ENCODE measurements at regions not wholly inside any gene's neighbourhood (a gene's known extent, or its start where the extent isn't known, plus 50 kb on each side); places are given as distances from the start of the nearest gene placed in this dataset.
"Not testable (repeated sequence)": the region's sequence is repeated elsewhere in the genome, so short reads cannot be mapped to it uniquely, and the experiment has no call there.

DNA sequence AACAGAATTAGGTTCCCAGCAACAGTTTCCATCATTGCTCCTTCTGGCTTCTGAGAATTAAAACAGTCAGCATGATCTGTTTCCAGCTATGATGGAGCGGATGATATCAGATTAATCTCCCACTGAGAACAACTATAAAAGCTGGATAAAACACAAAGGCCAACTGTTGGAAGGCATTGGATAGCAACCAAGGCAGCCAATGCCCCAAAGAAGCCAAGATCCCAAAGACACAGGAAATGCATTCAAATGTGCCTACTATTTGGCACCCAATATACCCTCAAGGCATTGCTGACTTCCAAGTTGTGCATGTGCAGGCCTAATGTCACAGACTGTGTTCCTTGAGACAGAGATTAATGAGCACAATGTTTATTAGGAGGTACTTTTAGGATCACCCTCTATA lies 259.3 kb downstream of the ARHGAP12 start:
- Histone ChIP-seq H3K27ac (ENCODE audit: low read depth, low read length) (no peak overlapping the region), H3K9ac (ENCODE audit: low read length in 5 of 5) (no peak overlapping the region), H3K9me3 (ENCODE audit: control insufficient read depth in 5 of 5, low read length in 5 of 5) (peaks cover 4 to 17% (median 10%) of the 10 kb centered on the region in 5 donors), H3K27me3 (ENCODE audit: control insufficient read depth in 5 of 5, insufficient read depth in 4 of 5, low read length in 5 of 5) (no peaks in the 10 kb centered on the region), H3K36me3 (ENCODE audit: control insufficient read depth in 5 of 5, insufficient read depth in 5 of 5, low read length in 5 of 5) (no peaks in the 10 kb centered on the region), H3K4me3 (ENCODE audit: low read depth in 1 of 5, low read length in 5 of 5) (no peak overlapping the region), H3K4me1 (ENCODE audit: control insufficient read depth in 5 of 5, insufficient read depth in 5 of 5, low read length in 5 of 5) (peaks cover 0 to 5% (median 0%) of the 10 kb centered on the region in 5 donors)

GRCh38 chr10:31668326-31668725 lies 260.3 kb downstream of the ARHGAP12 start:
- Histone ChIP-seq H3K27ac (ENCODE audit: low read depth, low read length) (no peak overlapping the region), H3K27me3 (ENCODE audit: control insufficient read depth in 5 of 5, insufficient read depth in 4 of 5, low read length in 5 of 5) (no peaks in the 10 kb centered on the region)

DNA sequence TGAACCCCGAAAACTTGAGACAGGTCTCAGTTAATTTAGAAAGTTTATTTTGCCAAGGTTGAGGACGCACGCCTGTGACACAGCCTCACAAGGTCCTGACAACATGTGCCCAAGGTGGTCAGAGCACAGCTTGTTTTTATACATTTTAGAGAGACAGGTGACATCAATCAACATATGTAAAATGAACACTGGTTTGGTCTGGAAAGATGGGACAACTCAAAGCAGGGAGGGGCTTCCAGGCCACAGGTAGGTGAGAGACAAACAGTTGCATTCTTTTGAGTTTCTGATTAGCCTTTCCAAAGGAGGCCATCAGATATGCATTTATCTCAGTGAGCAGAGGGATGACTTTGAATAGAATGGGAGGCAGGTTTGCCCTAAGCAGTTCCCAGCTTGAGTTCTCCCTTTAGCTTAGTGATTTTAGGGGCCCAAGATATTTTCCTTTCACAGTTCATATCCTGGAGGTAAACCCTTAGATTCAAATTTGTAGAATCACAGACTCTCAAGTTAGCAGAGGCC lies 262.8 kb downstream of the ARHGAP12 start:
- not testable (repeated sequence) for H3K36me3 ChIP-seq (ENCODE audit: control insufficient read depth in 5 of 5, insufficient read depth in 5 of 5, low read length in 5 of 5); H3K4me1 ChIP-seq (ENCODE audit: control insufficient read depth in 5 of 5, insufficient read depth in 5 of 5, low read length in 5 of 5); H3K27ac ChIP-seq (ENCODE audit: low read depth, low read length)

More at GRCh38 chr10:31668326-31668725, 260.3 kb downstream of the ARHGAP12 start:
- no peak overlapping the region for H3K9ac ChIP-seq (ENCODE audit: low read length in 5 of 5)
- peaks cover 0 to 5% (median 0%) of the 10 kb centered on the region in 5 donors for H3K4me1 ChIP-seq (ENCODE audit: control insufficient read depth in 5 of 5, insufficient read depth in 5 of 5, low read length in 5 of 5)
- no peak overlapping the region for H3K4me3 ChIP-seq (ENCODE audit: low read depth in 1 of 5, low read length in 5 of 5)
- H3K9me3 ChIP-seq (ENCODE audit: control insufficient read depth in 5 of 5, low read length in 5 of 5), result peaks cover 4 to 16% (median 10%) of the 10 kb centered on the region in 5 donors
- no peaks in the 10 kb centered on the region for H3K36me3 ChIP-seq (ENCODE audit: control insufficient read depth in 5 of 5, insufficient read depth in 5 of 5, low read length in 5 of 5)

GRCh38 chr10:31664803-31665202 lies 263.8 kb downstream of the ARHGAP12 start:
- no peak overlapping the region for H3K4me3 ChIP-seq (ENCODE audit: low read depth in 1 of 5, low read length in 5 of 5)
- H3K4me1 ChIP-seq (ENCODE audit: control insufficient read depth in 5 of 5, insufficient read depth in 5 of 5, low read length in 5 of 5), result peaks cover 0 to 5% (median 0%) of the 10 kb centered on the region in 5 donors
- no peaks in the 10 kb centered on the region for H3K27me3 ChIP-seq (ENCODE audit: control insufficient read depth in 5 of 5, insufficient read depth in 4 of 5, low read length in 5 of 5)
- no peak overlapping the region for H3K9ac ChIP-seq (ENCODE audit: low read length in 5 of 5)
- no peaks in the 10 kb centered on the region for H3K9me3 ChIP-seq (ENCODE audit: control insufficient read depth in 5 of 5, low read length in 5 of 5)
- no peaks in the 10 kb centered on the region for H3K36me3 ChIP-seq (ENCODE audit: control insufficient read depth in 5 of 5, insufficient read depth in 5 of 5, low read length in 5 of 5)
- no peak overlapping the region for H3K27ac ChIP-seq (ENCODE audit: low read depth, low read length)

More for the DNA sequence above, 262.8 kb downstream of the ARHGAP12 start:
- not testable (repeated sequence) for H3K9me3 ChIP-seq (ENCODE audit: control insufficient read depth in 5 of 5, low read length in 5 of 5); H3K27me3 ChIP-seq (ENCODE audit: control insufficient read depth in 5 of 5, insufficient read depth in 4 of 5, low read length in 5 of 5); H3K4me3 ChIP-seq (ENCODE audit: low read depth in 1 of 5, low read length in 5 of 5); H3K9ac ChIP-seq (ENCODE audit: low read length in 5 of 5)

DNA sequence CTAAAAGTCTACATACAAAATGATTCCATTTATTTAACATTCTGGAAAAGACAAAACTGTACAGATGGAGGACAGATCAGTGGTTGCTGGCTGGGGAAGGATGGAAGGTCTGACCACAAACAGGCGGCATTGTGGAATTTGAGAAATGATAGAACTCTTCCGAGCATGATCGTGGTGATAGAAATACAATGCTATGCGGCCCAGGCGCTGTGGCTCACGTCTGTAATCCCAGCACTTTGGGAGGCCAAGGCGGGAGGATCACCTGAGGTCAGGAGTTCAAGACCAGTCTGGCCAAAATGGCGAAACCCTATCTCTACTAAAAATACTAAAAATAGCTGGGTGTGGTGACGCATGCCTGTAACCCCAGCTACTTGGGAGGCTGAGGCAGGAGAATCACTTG lies 264.6 kb downstream of the ARHGAP12 start:
- not testable (repeated sequence) for H3K9me3 ChIP-seq (ENCODE audit: control insufficient read depth in 5 of 5, low read length in 5 of 5); H3K4me3 ChIP-seq (ENCODE audit: low read depth in 1 of 5, low read length in 5 of 5); H3K27me3 ChIP-seq (ENCODE audit: control insufficient read depth in 5 of 5, insufficient read depth in 4 of 5, low read length in 5 of 5); H3K27ac ChIP-seq (ENCODE audit: low read depth, low read length); H3K9ac ChIP-seq (ENCODE audit: low read length in 5 of 5); H3K4me1 ChIP-seq (ENCODE audit: control insufficient read depth in 5 of 5, insufficient read depth in 5 of 5, low read length in 5 of 5); H3K36me3 ChIP-seq (ENCODE audit: control insufficient read depth in 5 of 5, insufficient read depth in 5 of 5, low read length in 5 of 5)

DNA sequence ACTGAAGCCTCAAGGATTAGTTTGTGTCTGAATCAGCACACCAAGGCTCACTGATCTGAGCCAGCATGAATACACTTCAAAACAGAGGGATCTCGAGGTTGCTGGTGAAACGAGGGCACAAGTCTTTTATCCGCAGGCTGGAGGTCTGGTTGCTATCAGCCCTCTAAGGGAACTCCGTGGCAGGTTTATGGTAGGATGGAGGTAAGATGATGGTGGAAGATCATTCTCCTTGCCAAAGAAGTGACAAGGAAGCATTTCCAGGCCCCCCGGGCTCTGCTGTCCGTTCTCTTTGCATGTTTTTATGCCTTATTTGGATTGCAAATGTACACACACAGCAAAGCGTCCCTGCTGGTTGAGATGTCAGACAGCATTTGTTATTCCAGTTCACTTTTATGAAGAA lies 268.3 kb downstream of the ARHGAP12 start:
- Histone ChIP-seq H3K4me1 (ENCODE audit: control insufficient read depth in 5 of 5, insufficient read depth in 5 of 5, low read length in 5 of 5) (peaks cover 0 to 22% (median 20%) of the 10 kb centered on the region in 5 donors), H3K9me3 (ENCODE audit: control insufficient read depth in 5 of 5, low read length in 5 of 5) (no peaks in the 10 kb centered on the region), H3K27ac (ENCODE audit: low read depth, low read length) (no peak overlapping the region), H3K9ac (ENCODE audit: low read length in 5 of 5) (no peak overlapping the region), H3K4me3 (ENCODE audit: low read depth in 1 of 5, low read length in 5 of 5) (no peak overlapping the region), H3K27me3 (ENCODE audit: control insufficient read depth in 5 of 5, insufficient read depth in 4 of 5, low read length in 5 of 5) (no peaks in the 10 kb centered on the region), H3K36me3 (ENCODE audit: control insufficient read depth in 5 of 5, insufficient read depth in 5 of 5, low read length in 5 of 5) (no peaks in the 10 kb centered on the region)

DNA sequence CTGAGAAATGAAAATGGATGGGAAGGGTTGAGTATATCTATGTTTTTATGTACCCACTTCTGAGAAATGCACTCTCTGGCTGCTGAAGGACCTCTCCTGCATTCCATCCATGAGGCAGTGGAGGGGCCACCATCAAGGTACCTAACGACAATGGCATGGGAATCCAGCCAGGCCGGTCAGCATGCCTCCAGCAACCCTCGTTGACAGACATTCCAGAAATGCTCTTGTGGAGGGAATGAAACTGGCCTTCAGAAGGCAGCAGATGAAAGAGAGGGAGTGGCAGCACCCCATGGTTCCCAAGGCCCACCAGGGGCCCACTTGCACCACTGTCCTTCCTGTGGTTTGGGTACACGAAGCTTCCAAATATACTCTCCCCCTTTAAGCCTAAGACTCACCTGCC lies 269.0 kb downstream of the ARHGAP12 start:
- H3K4me1 ChIP-seq (ENCODE audit: control insufficient read depth in 5 of 5, insufficient read depth in 5 of 5, low read length in 5 of 5), result peaks cover 0 to 22% (median 20%) of the 10 kb centered on the region in 5 donors
- no peaks in the 10 kb centered on the region for H3K27me3 ChIP-seq (ENCODE audit: control insufficient read depth in 5 of 5, insufficient read depth in 4 of 5, low read length in 5 of 5)
- no peak overlapping the region for H3K27ac ChIP-seq (ENCODE audit: low read depth, low read length)
- no peaks in the 10 kb centered on the region for H3K36me3 ChIP-seq (ENCODE audit: control insufficient read depth in 5 of 5, insufficient read depth in 5 of 5, low read length in 5 of 5)
- H3K4me3 ChIP-seq (ENCODE audit: low read depth in 1 of 5, low read length in 5 of 5), result no peak overlapping the region
- H3K9me3 ChIP-seq (ENCODE audit: control insufficient read depth in 5 of 5, low read length in 5 of 5), result no peaks in the 10 kb centered on the region
- no peak overlapping the region for H3K9ac ChIP-seq (ENCODE audit: low read length in 5 of 5)

DNA sequence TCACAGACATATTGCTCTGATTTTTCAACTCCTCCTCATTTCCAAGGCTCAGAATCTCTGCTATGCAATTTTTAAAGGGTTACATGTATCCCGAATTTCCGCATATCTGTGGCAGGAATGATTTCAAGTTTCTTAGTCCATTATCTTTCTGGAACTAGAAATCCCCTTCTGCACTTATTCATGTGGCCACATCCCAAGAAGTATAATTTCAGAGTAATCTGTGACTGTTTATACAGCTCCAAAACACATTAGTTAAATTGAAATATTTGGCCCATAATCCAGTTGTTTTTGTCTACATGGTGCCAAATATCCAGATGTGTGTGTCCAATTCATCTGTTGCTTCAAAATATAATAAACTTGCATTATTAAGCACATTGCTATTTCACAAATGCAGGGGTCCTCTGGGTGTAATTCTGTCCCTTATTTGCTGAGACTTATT lies 271.2 kb downstream of the ARHGAP12 start:
- peak overlapping the region; percentile 92 for H3K27ac ChIP-seq (ENCODE audit: low read depth, low read length)

DNA sequence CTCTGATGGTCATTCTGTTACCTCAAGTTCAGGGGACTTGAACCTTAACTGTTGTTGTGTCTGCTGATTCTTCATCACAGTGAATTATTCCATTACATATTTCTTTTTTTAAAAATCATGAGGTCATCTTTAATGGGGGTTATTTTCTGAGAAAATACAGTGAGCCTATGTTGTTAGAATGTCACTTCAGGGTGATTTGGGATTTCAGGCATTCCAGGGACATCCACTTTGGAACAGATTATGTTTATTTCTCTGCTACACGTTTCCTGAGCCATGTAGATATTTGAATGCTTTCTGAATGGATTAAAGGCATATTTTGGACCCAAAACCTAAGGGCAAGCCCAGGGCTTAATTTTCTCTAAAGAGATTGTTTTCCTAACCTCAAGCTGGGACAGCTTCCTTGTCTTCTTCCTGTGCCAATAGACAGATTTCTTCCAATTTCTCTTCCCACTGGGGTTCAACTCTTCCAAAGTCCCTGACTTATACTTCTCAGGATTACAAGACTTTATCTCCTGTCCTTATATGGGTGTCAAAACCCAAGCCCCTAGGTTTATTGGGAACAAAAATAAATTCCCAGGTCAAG lies 271.7 kb downstream of the ARHGAP12 start:
- Histone ChIP-seq H3K9me3 (ENCODE audit: control insufficient read depth in 5 of 5, low read length in 5 of 5) (no peaks in the 10 kb centered on the region), H3K27ac (ENCODE audit: low read depth, low read length) (peak overlapping the region; percentile 92), H3K9ac (ENCODE audit: low read length in 5 of 5) (peak overlapping the region in 3 of 5 donors; percentile 13 to 60 (median 20)), H3K27me3 (ENCODE audit: control insufficient read depth in 5 of 5, insufficient read depth in 4 of 5, low read length in 5 of 5) (no peaks in the 10 kb centered on the region), H3K4me1 (ENCODE audit: control insufficient read depth in 5 of 5, insufficient read depth in 5 of 5, low read length in 5 of 5) (peaks cover 0 to 22% (median 20%) of the 10 kb centered on the region in 5 donors), H3K36me3 (ENCODE audit: control insufficient read depth in 5 of 5, insufficient read depth in 5 of 5, low read length in 5 of 5) (no peaks in the 10 kb centered on the region), H3K4me3 (ENCODE audit: low read depth in 1 of 5, low read length in 5 of 5) (no peak overlapping the region)

More for the DNA sequence above, 271.2 kb downstream of the ARHGAP12 start:
- Histone ChIP-seq H3K36me3 (ENCODE audit: control insufficient read depth in 5 of 5, insufficient read depth in 5 of 5, low read length in 5 of 5) (no peaks in the 10 kb centered on the region), H3K27me3 (ENCODE audit: control insufficient read depth in 5 of 5, insufficient read depth in 4 of 5, low read length in 5 of 5) (no peaks in the 10 kb centered on the region), H3K4me1 (ENCODE audit: control insufficient read depth in 5 of 5, insufficient read depth in 5 of 5, low read length in 5 of 5) (peaks cover 0 to 22% (median 20%) of the 10 kb centered on the region in 5 donors), H3K9ac (ENCODE audit: low read length in 5 of 5) (peak overlapping the region in 3 of 5 donors; percentile 13 to 60 (median 20)), H3K9me3 (ENCODE audit: control insufficient read depth in 5 of 5, low read length in 5 of 5) (no peaks in the 10 kb centered on the region), H3K4me3 (ENCODE audit: low read depth in 1 of 5, low read length in 5 of 5) (no peak overlapping the region)

GRCh38 chr10:31652038-31652437 lies 276.6 kb downstream of the ARHGAP12 start:
- Histone ChIP-seq H3K9ac (ENCODE audit: low read length in 5 of 5) (no peak overlapping the region), H3K4me3 (ENCODE audit: low read depth in 1 of 5, low read length in 5 of 5) (no peak overlapping the region), H3K36me3 (ENCODE audit: control insufficient read depth in 5 of 5, insufficient read depth in 5 of 5, low read length in 5 of 5) (no peaks in the 10 kb centered on the region), H3K4me1 (ENCODE audit: control insufficient read depth in 5 of 5, insufficient read depth in 5 of 5, low read length in 5 of 5) (peaks cover 0 to 26% (median 17%) of the 10 kb centered on the region in 5 donors), H3K27ac (ENCODE audit: low read depth, low read length) (no peak overlapping the region), H3K27me3 (ENCODE audit: control insufficient read depth in 5 of 5, insufficient read depth in 4 of 5, low read length in 5 of 5) (no peaks in the 10 kb centered on the region), H3K9me3 (ENCODE audit: control insufficient read depth in 5 of 5, low read length in 5 of 5) (no peaks in the 10 kb centered on the region)
